Upper lobe of right lung (tissue), 1 donor: ENCODE measurements at regions not wholly inside any gene's neighbourhood (a gene's known extent, or its start where the extent isn't known, plus 50 kb on each side); places are given as distances from the start of the nearest gene placed in this dataset.

ENCODE experiments used
- ATAC-seq: fragments of 200-7000 bp; cut with Tn5 transposase; one replicate; pipeline ENCODE4 v1.9.1; 2020; ENCODE audit warnings: mild to moderate bottlenecking, moderate library complexity
- DNase-seq: peaks from one replicate; pipeline ENCODE4 v3.0.0-alpha.2; 2020
- H3K27ac ChIP-seq: fragments of 200-600 bp; one replicate; pipeline ENCODE4 v1.8.0; 2022
- H3K27me3 ChIP-seq: fragments of 200-600 bp; one replicate; pipeline ENCODE4 v1.8.0; 2022; ENCODE audit warnings: mild to moderate bottlenecking
- H3K36me3 ChIP-seq: fragments of 200-600 bp; one replicate; pipeline ENCODE4 v1.8.0; 2022
- H3K4me1 ChIP-seq: fragments of 200-600 bp; one replicate; pipeline ENCODE4 v1.8.0; 2022
- H3K4me3 ChIP-seq: fragments of 200-600 bp; one replicate; pipeline ENCODE4 v1.8.0; 2022; ENCODE audit warnings: mild to moderate bottlenecking
- H3K9me3 ChIP-seq: fragments of 200-600 bp; one replicate; pipeline ENCODE4 v1.8.0; 2022
- CTCF ChIP-seq: fragments of 200-600 bp; IDR thresholded peaks from one replicate; pipeline ENCODE4 v1.8.0; 2022; ENCODE audit warnings: antibody characterized with exemption
- intact Hi-C: fragments of 100-400 bp; cut with DNase I; formaldehyde crosslinking; loops from one replicate; pipeline ENCODE4 v1.11.0; 2022
- donor health status: DM: no; HTN: yes; CAD: no; lungs with severe emphysema.

DNA sequence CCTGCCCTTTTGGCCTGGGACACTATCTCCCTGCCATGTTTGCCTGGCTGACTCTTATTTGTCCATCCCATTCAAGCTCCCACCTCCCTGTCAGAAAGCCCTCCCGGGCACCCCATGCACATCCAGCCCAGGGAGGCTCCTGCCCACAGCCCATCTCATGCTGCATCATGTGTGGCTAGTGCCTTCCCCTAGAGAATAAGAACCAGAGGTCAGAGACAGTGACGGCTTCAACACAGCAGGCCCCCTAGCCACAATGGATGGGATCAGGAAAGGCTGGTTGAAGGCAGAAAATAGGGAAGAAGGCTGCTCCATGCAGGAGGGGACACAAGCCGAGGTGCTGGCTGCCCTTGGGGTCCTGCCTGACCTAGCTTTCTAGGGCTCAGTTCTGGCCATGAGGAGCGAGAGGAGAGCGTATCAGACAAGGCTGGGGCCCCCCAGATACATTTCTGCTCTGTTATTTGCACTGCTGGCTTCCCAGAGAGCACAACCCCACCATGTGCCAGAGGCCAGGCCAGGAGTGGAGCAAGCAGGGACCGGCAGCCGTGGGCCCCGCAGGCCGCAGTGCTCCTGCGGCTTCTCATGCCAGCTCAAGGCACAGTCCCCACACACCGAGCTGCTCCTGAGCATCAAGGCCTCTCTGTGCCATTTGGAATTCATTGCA, 161.1 kb upstream of the ZMIZ1 start:
- DNase-seq (peak; percentile 34), ATAC-seq (no peak)
- H3K27ac ChIP-seq, result no peak overlapping the region
- H3K9me3 ChIP-seq, result no peaks in the 10 kb centered on the region
- TF ChIP-seq CTCF, result no peak
- intact Hi-C loops, result no loop called here
- H3K4me3 ChIP-seq, result no peak overlapping the region
- no peaks in the 10 kb centered on the region for H3K4me1 ChIP-seq
- H3K27me3 ChIP-seq, result no peaks in the 10 kb centered on the region
- no peaks in the 10 kb centered on the region for H3K36me3 ChIP-seq

GRCh38 chr10:78909221-78909620, 159.5 kb upstream of the ZMIZ1 start:
- no peak for TF ChIP-seq CTCF
- H3K36me3 ChIP-seq, result no peaks in the 10 kb centered on the region
- ATAC-seq (no peak), DNase-seq (no peak)
- H3K27ac ChIP-seq, result no peak overlapping the region
- H3K27me3 ChIP-seq, result no peaks in the 10 kb centered on the region
- H3K4me1 ChIP-seq, result no peaks in the 10 kb centered on the region
- no peaks in the 10 kb centered on the region for H3K9me3 ChIP-seq
- no peak overlapping the region for H3K4me3 ChIP-seq
- intact Hi-C loops, result no loop called here

DNA sequence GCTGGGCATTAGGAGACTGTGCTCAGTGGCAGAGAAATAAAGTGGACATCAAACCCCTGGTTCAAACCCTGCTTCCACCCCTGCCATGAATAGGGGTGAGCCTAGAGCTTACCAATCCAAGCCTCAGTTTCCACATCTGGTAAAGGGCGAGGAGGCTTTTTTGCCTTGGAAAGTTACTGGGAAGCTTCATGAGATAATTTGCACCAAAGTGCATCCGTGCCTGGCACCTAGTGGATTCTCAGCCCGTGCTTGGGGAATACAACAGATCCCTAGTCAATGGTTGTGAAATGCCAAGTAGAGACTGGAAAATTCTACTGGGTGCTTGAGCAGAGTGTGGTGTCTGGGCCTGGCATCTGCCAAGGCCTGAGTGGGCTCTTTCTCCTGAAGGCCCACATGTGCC, 158.7 kb upstream of the ZMIZ1 start:
- Histone ChIP-seq H3K9me3 (no peaks in the 10 kb centered on the region), H3K27me3 (no peaks in the 10 kb centered on the region), H3K4me1 (no peaks in the 10 kb centered on the region), H3K27ac (no peak overlapping the region), H3K4me3 (no peak overlapping the region), H3K36me3 (no peaks in the 10 kb centered on the region)
- no peak for TF ChIP-seq CTCF
- no peak for ATAC-seq
- intact Hi-C loops, result no loop called here
- peak; percentile 30 for DNase-seq

GRCh38 chr10:78910476-78910875, 158.3 kb upstream of the ZMIZ1 start:
- Histone ChIP-seq H3K36me3 (no peaks in the 10 kb centered on the region), H3K27me3 (no peaks in the 10 kb centered on the region), H3K9me3 (no peaks in the 10 kb centered on the region), H3K4me3 (no peak overlapping the region), H3K4me1 (no peaks in the 10 kb centered on the region), H3K27ac (no peak overlapping the region)
- ATAC-seq, result no peak
- intact Hi-C loops, result no loop called here
- no peak for DNase-seq
- TF ChIP-seq CTCF, result no peak

DNA sequence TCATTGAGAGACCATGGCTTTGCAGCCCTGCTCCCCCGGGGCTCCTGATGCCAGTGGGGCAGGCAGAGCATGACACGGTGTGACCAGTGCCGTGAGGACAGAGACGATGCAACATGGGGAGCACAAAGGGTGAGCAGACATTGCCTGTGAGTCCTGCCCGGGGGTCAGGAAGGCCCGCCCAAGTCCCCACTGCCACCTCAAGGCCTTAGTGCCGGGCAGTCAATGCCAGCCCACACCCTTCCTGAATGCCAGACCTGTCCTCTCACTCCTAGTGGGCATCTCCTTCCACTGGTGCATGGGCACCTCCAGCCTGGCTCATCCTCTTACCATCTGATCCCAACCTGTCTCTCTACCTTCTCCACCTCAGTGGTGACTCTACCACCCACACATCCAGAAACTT, 157.9 kb upstream of the ZMIZ1 start:
- ATAC-seq, result no peak
- H3K4me3 ChIP-seq, result no peak overlapping the region
- intact Hi-C loops, result no loop called here

More for the DNA sequence above, 157.9 kb upstream of the ZMIZ1 start:
- no peaks in the 10 kb centered on the region for H3K9me3 ChIP-seq
- no peaks in the 10 kb centered on the region for H3K27me3 ChIP-seq
- no peak overlapping the region for H3K27ac ChIP-seq
- no peaks in the 10 kb centered on the region for H3K4me1 ChIP-seq
- TF ChIP-seq CTCF, result no peak
- DNase-seq, result peak; percentile 57
- H3K36me3 ChIP-seq, result no peaks in the 10 kb centered on the region
